Activated T-cell treated with anti-CD3 and anti-CD28 coated beads for 48 hours (primary cell): ENCODE measurements at regions not wholly inside any gene's neighbourhood (a gene's known extent, or its start where the extent isn't known, plus 50 kb on each side); places are given as distances from the start of the nearest gene placed in this dataset.
"Not testable (repeated sequence)": the region's sequence is repeated elsewhere in the genome, so short reads cannot be mapped to it uniquely, and the experiment has no call there.

Experiments used
- DNase-seq: peaks from one replicate; pipeline ENCODE4 v3.0.0-alpha.2; 2020; ENCODE audit warnings: low read depth

- DNase-seq, result no peak
Measured at GRCh38 chr9:126173401-126173800, 153.2 kb upstream of the MVB12B start.

GRCh38 chr9:126173929-126174328, 152.7 kb upstream of the MVB12B start:
- no peak for DNase-seq

- DNase-seq, result no peak
Measured at GRCh38 chr9:126183266-126183665, 143.4 kb upstream of the MVB12B start.

GRCh38 chr9:126190994-126191393, 135.6 kb upstream of the MVB12B start:
- not testable (repeated sequence) for DNase-seq

- no peak for DNase-seq
Measured at GRCh38 chr9:126198854-126199253, 127.8 kb upstream of the MVB12B start.

GRCh38 chr9:126203313-126203712, 123.3 kb upstream of the MVB12B start:
- no peak for DNase-seq

- no peak for DNase-seq
Measured at GRCh38 chr9:126204197-126204596, 122.4 kb upstream of the MVB12B start.

- no peak for DNase-seq
Measured at GRCh38 chr9:126204708-126205225, 121.9 kb upstream of the MVB12B start.

- no peak for DNase-seq
Measured at GRCh38 chr9:126205265-126205664, 121.4 kb upstream of the MVB12B start.

- no peak for DNase-seq
Measured at GRCh38 chr9:126205845-126206498, 120.7 kb upstream of the MVB12B start.

GRCh38 chr9:126207256-126207655, 119.4 kb upstream of the MVB12B start:
- DNase-seq, result no peak

- DNase-seq, result no peak
Measured at GRCh38 chr9:126208216-126208758, 118.3 kb upstream of the MVB12B start.

- no peak for DNase-seq
Measured at GRCh38 chr9:126211441-126212074, 115.1 kb upstream of the MVB12B start.

- no peak for DNase-seq
Measured at GRCh38 chr9:126215486-126215885, 111.1 kb upstream of the MVB12B start.

GRCh38 chr9:126216826-126217225, 109.8 kb upstream of the MVB12B start:
- no peak for DNase-seq

- DNase-seq, result no peak
Measured at GRCh38 chr9:126217250-126217653, 109.4 kb upstream of the MVB12B start.

- no peak for DNase-seq
Measured at GRCh38 chr9:126217797-126218196, 108.8 kb upstream of the MVB12B start.

GRCh38 chr9:126218359-126219125, 108.1 kb upstream of the MVB12B start:
- no peak for DNase-seq

GRCh38 chr9:126219166-126219565, 107.5 kb upstream of the MVB12B start:
- no peak for DNase-seq

- DNase-seq, result no peak
Measured at GRCh38 chr9:126219648-126220063, 107.0 kb upstream of the MVB12B start.

GRCh38 chr9:126221480-126221879, 105.1 kb upstream of the MVB12B start:
- DNase-seq, result no peak

- no peak for DNase-seq
Measured at GRCh38 chr9:126222363-126222834, 104.2 kb upstream of the MVB12B start.
